ENCODE measurements at regions not wholly inside any gene's neighbourhood (a gene's known extent, or its start where the extent isn't known, plus 50 kb on each side); places are given as distances from the start of the nearest gene placed in this dataset.

GRCh38 chr10:110446954-110447608 is 50.6 kb upstream of the DUSP5 start:
- no peaks in the 10 kb centered on the region for H3K9me3 ChIP-seq (ENCODE audit: low read length)
- H3K9me2 ChIP-seq (ENCODE audit: insufficient read depth, low read length) = no peaks in the 10 kb centered on the region
- no peaks in the 10 kb centered on the region for H3K27me3 ChIP-seq (ENCODE audit: insufficient read depth, low read depth, low read length)
- H3K9ac ChIP-seq (ENCODE audit: low read length) = no peak overlapping the region
- no peaks in the 10 kb centered on the region for H3K79me2 ChIP-seq (replicated peaks; ENCODE audit: insufficient read depth, low read length)
- H3F3A ChIP-seq (ENCODE audit: insufficient read depth, low read length, poor library complexity, severe bottlenecking) = no peaks in the 10 kb centered on the region
- TF ChIP-seq RAD21 (conservative IDR thresholded peaks at IDR 0.05) (no peak), CTCF (IDR thresholded peaks at IDR 0.05; ENCODE audit: poor library complexity, severe bottlenecking) (no peak)
- H3K4me3 ChIP-seq (ENCODE audit: low read length) = no peak overlapping the region
- H3K36me3 ChIP-seq (ENCODE audit: insufficient read depth, low read length) = no peaks in the 10 kb centered on the region
- no peaks in the 10 kb centered on the region for H4K20me1 ChIP-seq (ENCODE audit: insufficient read depth)
- H3K27ac ChIP-seq (ENCODE audit: low read length) = no peak overlapping the region
- H3K4me2 ChIP-seq (ENCODE audit: low read length) = no peak overlapping the region
- H2AFZ ChIP-seq (ENCODE audit: low read depth, low read length) = no peak overlapping the region

- H2AFZ ChIP-seq (ENCODE audit: low read depth, low read length) = no peak overlapping the region
- no peak for TF ChIP-seq REST (IDR thresholded peaks at IDR 0.05; ENCODE audit: borderline replicate concordance)
Observed at GRCh38 chr10:110447886-110448285, 49.8 kb upstream of the DUSP5 start.

More at GRCh38 chr10:110447886-110448285, 49.8 kb upstream of the DUSP5 start:
- H3K36me3 ChIP-seq (ENCODE audit: insufficient read depth, low read length) = no peaks in the 10 kb centered on the region
- no peaks in the 10 kb centered on the region for H3K79me2 ChIP-seq (replicated peaks; ENCODE audit: insufficient read depth, low read length)
- H3K9me3 ChIP-seq (ENCODE audit: low read length) = no peaks in the 10 kb centered on the region
- no peaks in the 10 kb centered on the region for H3K27me3 ChIP-seq (ENCODE audit: insufficient read depth, low read depth, low read length)
- H3K4me2 ChIP-seq (ENCODE audit: low read length) = no peak overlapping the region
- H4K20me1 ChIP-seq (ENCODE audit: insufficient read depth) = no peaks in the 10 kb centered on the region
- no peak overlapping the region for H3K9ac ChIP-seq (ENCODE audit: low read length)
- no peak overlapping the region for H3K27ac ChIP-seq (ENCODE audit: low read length)
- H3K4me3 ChIP-seq (ENCODE audit: low read length) = no peak overlapping the region
- no peaks in the 10 kb centered on the region for H3F3A ChIP-seq (ENCODE audit: insufficient read depth, low read length, poor library complexity, severe bottlenecking)
- H3K9me2 ChIP-seq (ENCODE audit: insufficient read depth, low read length) = no peaks in the 10 kb centered on the region

All from neural cell (in vitro differentiated cells).